ENCODE measurements at regions not wholly inside any gene's neighbourhood (a gene's known extent, or its start where the extent isn't known, plus 50 kb on each side); places are given as distances from the start of the nearest gene placed in this dataset.

- Histone ChIP-seq H3K27ac (no peak overlapping the region), H3K9me3 (no peaks in the 10 kb centered on the region), H3K27me3 (no peaks in the 10 kb centered on the region), H3K4me1 (no peaks in the 10 kb centered on the region), H3K36me3 (no peaks in the 10 kb centered on the region), H3K4me3 (no peak overlapping the region), H3K9ac (ENCODE audit: low read depth in 2 of 2, low read length in 2 of 2) (no peak overlapping the region)
- intact Hi-C loops (cut with DNase I), result no loop called here
- DNase-seq, result no peak
- no peak for TF ChIP-seq CTCF (IDR thresholded peaks at IDR 0.05)
These were observed 153.2 kb downstream of the LYPLAL1 start for GRCh38 chr1:219326843-219327242.

- Histone ChIP-seq H3K9me3 (no peaks in the 10 kb centered on the region), H3K27me3 (no peaks in the 10 kb centered on the region), H3K27ac (no peak overlapping the region), H3K4me1 (no peaks in the 10 kb centered on the region), H3K9ac (ENCODE audit: low read depth in 2 of 2, low read length in 2 of 2) (no peak overlapping the region), H3K4me3 (no peak overlapping the region), H3K36me3 (no peaks in the 10 kb centered on the region)
- DNase-seq, result no peak
- no peak for TF ChIP-seq CTCF (IDR thresholded peaks at IDR 0.05)
- intact Hi-C loops (cut with DNase I), result no loop called here
These were observed 151.7 kb downstream of the LYPLAL1 start for GRCh38 chr1:219325368-219325742.

- intact Hi-C loops (cut with DNase I), result no loop called here
- no peaks in the 10 kb centered on the region for H3K36me3 ChIP-seq
- no peak for DNase-seq
- no peaks in the 10 kb centered on the region for H3K4me1 ChIP-seq
- no peaks in the 10 kb centered on the region for H3K9me3 ChIP-seq
- no peak overlapping the region for H3K27ac ChIP-seq
- no peak overlapping the region for H3K9ac ChIP-seq (ENCODE audit: low read depth in 2 of 2, low read length in 2 of 2)
- H3K27me3 ChIP-seq, result no peaks in the 10 kb centered on the region
- no peak for TF ChIP-seq CTCF (IDR thresholded peaks at IDR 0.05)
- H3K4me3 ChIP-seq, result no peak overlapping the region
These were observed 151.1 kb downstream of the LYPLAL1 start for GRCh38 chr1:219324629-219325367.

GRCh38 chr1:219324171-219324570, 150.5 kb downstream of the LYPLAL1 start:
- no peak for DNase-seq
- intact Hi-C loops (cut with DNase I), result no loop called here
- H3K9me3 ChIP-seq, result no peaks in the 10 kb centered on the region
- no peak overlapping the region for H3K9ac ChIP-seq (ENCODE audit: low read depth in 2 of 2, low read length in 2 of 2)
- H3K27ac ChIP-seq, result no peak overlapping the region
- H3K27me3 ChIP-seq, result no peaks in the 10 kb centered on the region
- no peak overlapping the region for H3K4me3 ChIP-seq
- no peaks in the 10 kb centered on the region for H3K4me1 ChIP-seq
- TF ChIP-seq CTCF (IDR thresholded peaks at IDR 0.05), result no peak
- H3K36me3 ChIP-seq, result no peaks in the 10 kb centered on the region

- Histone ChIP-seq H3K9ac (ENCODE audit: low read depth in 2 of 2, low read length in 2 of 2) (no peak overlapping the region), H3K4me1 (no peaks in the 10 kb centered on the region)
- no peak for TF ChIP-seq CTCF (IDR thresholded peaks at IDR 0.05)
These were observed 149.7 kb downstream of the LYPLAL1 start for GRCh38 chr1:219323426-219323825.

More at GRCh38 chr1:219323426-219323825, 149.7 kb downstream of the LYPLAL1 start:
- Histone ChIP-seq H3K4me3 (no peak overlapping the region), H3K36me3 (no peaks in the 10 kb centered on the region), H3K27ac (no peak overlapping the region), H3K27me3 (no peaks in the 10 kb centered on the region), H3K9me3 (no peaks in the 10 kb centered on the region)
- DNase-seq, result no peak
- intact Hi-C loops (cut with DNase I), result no loop called here

Data from colonic mucosa (tissue), 4 donors.